HEK293 (cell line): ENCODE measurements at regions not wholly inside any gene's neighbourhood (a gene's known extent, or its start where the extent isn't known, plus 50 kb on each side); places are given as distances from the start of the nearest gene placed in this dataset.

Experiments used
- ZNF785 ChIP-seq: fragments of 450-650 bp; formaldehyde crosslinking; IDR thresholded peaks from 2 replicates; pipeline ENCODE4 v1.5.1; 2016; ENCODE audit warnings: missing biosample characterization, missing genetic modification characterization
- TF ChIP-seq, protein P1 (sequence below): fragments of 450-650 bp; formaldehyde crosslinking; IDR thresholded peaks from 2 replicates; pipeline ENCODE4 v1.5.1; 2016; ENCODE audit warnings: missing biosample characterization, missing genetic modification characterization

DNA sequence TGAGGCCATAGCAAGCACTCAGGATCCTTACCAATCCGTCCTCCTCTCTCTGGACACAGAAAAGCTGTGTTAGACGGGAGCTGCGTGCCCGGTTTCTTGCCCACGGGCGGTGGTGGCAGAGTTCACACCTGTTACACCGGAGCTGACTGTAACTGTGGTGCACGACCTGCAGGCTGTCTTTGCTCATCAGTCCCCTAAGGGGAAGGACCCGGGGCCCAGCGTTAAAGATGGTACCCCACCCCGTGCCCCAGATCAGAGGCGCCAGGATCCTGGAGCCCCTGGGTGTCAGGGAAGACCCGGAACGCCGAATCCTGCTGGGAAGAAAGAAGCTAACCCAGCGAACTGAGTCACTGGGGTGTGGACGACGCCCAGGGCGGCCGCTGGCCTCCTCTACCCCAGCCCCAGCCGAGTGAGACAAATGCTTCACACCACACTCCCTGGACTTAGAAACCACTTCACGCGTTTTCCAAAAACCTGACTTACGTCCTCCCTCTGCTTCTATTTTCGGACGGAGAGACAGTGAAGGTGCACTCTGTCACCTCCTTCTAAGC lies 293.6 kb upstream of the SALL3 start:
- TF ChIP-seq, protein P1, sequence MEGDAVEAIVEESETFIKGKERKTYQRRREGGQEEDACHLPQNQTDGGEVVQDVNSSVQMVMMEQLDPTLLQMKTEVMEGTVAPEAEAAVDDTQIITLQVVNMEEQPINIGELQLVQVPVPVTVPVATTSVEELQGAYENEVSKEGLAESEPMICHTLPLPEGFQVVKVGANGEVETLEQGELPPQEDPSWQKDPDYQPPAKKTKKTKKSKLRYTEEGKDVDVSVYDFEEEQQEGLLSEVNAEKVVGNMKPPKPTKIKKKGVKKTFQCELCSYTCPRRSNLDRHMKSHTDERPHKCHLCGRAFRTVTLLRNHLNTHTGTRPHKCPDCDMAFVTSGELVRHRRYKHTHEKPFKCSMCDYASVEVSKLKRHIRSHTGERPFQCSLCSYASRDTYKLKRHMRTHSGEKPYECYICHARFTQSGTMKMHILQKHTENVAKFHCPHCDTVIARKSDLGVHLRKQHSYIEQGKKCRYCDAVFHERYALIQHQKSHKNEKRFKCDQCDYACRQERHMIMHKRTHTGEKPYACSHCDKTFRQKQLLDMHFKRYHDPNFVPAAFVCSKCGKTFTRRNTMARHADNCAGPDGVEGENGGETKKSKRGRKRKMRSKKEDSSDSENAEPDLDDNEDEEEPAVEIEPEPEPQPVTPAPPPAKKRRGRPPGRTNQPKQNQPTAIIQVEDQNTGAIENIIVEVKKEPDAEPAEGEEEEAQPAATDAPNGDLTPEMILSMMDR (tag by site-specific recombination), result no peak
- TF ChIP-seq ZNF785 (tag by site-specific recombination), result no peak
